GM21825 (cell line): ENCODE measurements at regions not wholly inside any gene's neighbourhood (a gene's known extent, or its start where the extent isn't known, plus 50 kb on each side); places are given as distances from the start of the nearest gene placed in this dataset.
"Not testable (repeated sequence)": the region's sequence is repeated elsewhere in the genome, so short reads cannot be mapped to it uniquely, and the experiment has no call there.

Source experiments
- ATAC-seq: cut with Tn5 transposase; IDR thresholded peaks from one replicate; pipeline ENCODE4 v1.9.1; 2021; ENCODE audit warnings: mild to moderate bottlenecking, moderate library complexity; ENCODE audit not compliant: unreplicated experiment

DNA sequence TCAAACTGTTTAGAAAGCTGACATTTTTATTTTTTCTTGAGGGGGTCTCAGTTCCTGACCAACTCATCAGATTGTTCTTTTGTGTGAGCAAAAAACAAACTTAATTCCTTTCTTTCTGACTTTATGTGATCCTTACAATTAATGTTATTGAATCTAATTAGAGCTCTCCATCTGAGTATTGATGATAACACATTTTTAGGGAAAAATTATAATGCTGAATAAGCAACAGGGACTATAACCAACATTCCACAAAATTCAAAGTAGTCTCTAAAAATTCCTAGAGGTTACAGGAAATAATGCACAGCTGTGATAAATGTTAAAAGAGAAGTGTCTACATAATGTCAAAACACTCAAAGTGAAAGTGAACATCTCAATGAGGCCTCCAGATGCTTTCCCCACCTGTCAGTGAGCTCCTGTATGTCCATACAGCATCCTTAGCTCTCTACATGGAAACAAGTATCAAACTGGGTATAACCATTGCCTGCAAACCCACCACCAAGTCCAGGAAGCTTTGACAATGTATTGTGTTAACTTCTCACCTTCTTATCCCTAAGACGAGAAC is 786.0 kb upstream of the SLC39A10 start:
- ATAC-seq, result no peak

DNA sequence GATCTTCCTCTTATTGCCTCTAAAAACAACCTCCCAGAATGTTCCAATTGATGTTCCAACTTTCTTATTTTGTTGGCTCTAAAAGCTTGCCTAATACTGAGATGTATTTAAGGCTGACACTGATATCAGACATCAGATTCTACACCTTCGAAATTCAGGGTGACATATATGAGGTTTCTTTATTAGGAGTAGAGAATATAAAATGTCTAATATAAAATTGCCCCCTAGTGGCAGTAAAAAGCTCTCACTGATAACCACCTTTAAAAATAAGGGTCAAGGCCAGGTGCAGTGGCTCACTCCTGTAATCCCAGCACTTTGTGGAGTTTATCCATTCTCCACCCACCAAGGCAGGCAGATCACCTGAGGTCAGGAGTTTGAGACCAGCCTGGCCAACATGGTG is 789.7 kb upstream of the SLC39A10 start:
- ATAC-seq, result no peak

- ATAC-seq, result no peak
Measured at GRCh38 chr2:194854941-194855340, 802.1 kb upstream of the SLC39A10 start.

DNA sequence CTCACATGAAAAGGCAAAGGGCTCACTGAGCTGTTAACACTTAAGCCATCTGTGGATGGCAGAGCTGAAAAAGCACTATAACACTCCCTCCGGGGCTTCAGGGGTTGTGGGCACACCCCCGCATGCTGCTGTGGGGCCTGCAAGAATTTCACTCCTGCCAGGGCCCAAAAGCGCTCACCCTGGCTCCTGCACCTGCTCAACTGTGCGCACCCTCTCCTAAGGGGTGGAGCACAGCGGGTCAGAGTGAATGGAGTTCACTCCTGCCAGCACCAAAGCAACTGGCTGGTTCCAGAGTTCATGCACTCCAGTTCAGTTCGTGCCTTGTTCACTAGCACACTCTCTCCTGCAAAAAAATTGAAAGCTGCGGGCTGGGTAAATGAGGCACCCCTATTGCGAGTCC is 814.2 kb upstream of the SLC39A10 start:
- ATAC-seq, result no peak

DNA sequence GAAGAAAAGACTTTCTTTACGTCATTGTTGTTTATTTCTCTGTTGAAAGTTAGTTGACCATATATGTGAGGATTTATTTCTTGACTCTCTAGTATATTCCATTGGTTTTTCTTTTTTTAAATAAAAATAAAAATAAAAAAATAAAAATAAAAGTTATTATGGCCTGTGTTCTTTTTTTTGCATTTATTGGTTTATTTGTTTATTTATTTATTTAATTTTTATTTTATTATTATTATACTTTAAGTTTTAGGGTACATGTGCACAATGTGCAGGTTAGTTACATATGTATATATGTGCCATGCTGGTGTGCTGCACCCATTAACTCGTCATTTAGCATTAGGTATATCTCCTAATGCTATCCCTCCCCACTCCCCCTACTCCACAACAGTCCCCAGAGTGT is 822.7 kb upstream of the SLC39A10 start:
- ATAC-seq, result not testable (repeated sequence)

DNA sequence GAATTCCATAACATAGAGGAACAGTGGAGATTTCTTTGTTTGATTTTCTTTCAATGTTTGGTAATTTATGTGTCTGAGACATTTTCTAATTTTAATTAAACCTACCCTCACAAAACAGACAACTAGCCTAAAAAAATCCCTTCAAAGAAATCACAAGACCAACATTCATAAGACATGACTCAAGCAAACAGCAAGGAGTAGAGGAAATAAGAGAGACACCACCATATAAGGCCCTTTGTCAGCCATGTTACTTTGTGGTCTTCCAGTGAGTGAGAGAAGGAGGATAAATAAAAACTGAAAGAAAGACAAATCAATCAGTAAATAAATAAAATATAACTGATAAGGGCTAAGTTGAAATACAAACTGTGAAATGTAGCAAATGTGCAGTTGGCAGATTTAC is 830.8 kb upstream of the SLC39A10 start:
- no peak for ATAC-seq

DNA sequence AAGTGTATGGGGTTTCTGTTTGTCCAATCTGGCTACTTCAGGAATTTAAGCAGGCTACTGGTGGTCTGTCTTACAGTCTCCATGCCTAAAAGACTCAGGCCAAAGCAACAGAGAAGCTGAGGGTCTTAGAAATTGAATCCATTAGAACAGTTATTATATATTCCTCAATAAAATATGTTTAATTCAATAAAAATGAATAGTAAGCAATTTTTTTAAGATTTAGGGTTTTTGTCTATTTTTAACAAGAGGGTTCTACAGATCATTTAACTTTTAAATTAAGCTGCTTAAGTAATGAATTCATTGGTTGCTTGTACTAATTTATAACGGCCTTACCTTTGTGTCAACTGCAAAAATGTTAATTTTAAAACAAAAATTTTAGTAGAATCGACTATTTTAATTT is 832.6 kb upstream of the SLC39A10 start:
- ATAC-seq, result no peak

DNA sequence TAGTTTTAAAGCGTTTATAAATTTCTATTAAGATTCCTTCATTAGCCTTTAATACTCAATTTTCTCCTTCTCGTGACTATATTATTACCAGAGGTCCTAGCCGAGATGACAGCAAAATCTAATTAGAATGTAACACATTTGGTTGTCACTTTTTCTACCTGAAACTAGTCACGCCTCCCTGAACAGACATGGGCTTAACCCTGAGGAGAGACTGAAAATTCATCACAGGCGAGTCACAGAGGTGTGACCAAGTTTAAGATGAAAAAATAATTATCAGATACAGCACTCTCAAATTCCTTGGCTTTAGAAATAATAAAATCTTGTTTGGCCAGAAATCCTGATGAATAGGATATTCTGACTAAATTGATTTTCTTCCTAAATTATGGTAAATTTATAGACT is 834.4 kb upstream of the SLC39A10 start:
- ATAC-seq, result no peak

- ATAC-seq, result no peak
Measured at GRCh38 chr2:194822097-194822496, 834.9 kb upstream of the SLC39A10 start.

GRCh38 chr2:194819367-194819766 is 837.7 kb upstream of the SLC39A10 start:
- ATAC-seq, result no peak

DNA sequence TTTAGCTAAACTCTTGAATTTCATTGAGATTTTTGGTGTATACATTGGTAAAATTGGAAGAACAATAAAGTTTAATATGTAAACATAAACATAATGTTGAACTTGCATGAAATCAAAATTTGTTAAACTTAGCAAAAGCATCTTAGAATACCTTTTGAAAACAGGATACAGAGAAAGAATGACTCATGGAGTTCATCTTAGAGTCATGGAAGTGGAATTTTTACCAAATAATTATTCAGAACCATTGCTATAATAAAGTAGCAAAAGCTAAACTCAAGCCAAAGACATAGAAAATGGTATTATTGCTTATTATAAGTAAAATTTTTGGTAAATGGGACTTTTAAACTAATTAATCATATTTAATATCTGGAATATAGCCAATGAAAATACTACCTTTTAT is 841.6 kb upstream of the SLC39A10 start:
- ATAC-seq, result no peak

GRCh38 chr2:194802589-194802988 is 854.4 kb upstream of the SLC39A10 start:
- ATAC-seq, result no peak

DNA sequence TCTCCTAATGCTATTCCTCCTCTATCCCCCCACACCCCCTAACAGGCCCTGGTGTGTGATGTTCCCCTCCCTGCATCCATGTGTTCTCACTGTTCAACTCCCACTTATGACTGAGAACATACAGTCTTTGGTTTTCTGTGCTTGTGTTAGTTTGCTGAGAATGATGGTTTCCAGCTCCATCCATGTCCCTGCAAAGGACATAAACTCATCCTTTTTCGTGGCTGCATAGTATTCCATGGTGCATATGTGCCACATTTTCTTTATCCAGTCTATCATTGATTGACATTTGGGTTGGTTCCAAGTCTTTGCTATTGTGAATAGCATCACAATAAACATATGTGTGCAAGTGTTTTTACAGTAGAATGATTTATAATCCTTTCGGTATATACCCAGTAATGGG is 870.0 kb upstream of the SLC39A10 start:
- ATAC-seq, result not testable (repeated sequence)

GRCh38 chr2:194771394-194771793 is 885.6 kb upstream of the SLC39A10 start:
- ATAC-seq, result not testable (repeated sequence)

- no peak for ATAC-seq
Measured at GRCh38 chr2:194769030-194769429, 888.0 kb upstream of the SLC39A10 start.

GRCh38 chr2:194765723-194766122 is 891.3 kb upstream of the SLC39A10 start:
- no peak for ATAC-seq

- ATAC-seq, result no peak
Measured at GRCh38 chr2:194750926-194751325, 906.1 kb upstream of the SLC39A10 start.

DNA sequence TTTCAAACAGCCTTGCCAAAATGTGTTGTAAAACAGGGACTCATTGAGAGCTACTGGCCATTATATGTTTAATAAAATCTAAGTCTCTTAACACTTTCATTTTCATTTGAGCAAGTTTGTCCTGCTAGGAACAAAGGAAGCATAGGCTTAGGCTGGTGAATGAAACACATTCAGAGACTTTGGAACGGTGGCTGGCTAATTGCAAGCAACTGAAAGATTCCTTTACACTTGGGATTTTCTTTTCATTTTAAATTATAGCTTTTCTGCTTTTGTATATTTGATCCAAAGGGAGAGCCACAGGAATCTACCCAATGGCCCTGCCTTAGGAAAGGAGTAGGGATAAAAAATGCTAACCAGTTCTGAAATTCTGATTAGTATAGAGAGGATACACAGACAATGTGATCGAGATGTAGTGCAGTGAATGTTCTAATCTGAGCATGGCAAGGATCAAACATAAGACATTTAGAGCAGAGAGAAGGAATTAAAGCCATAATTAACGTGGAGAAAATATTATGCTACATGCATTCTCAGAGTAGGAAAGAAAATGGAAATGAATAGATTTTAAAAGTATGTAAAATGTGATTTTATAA is 911.4 kb upstream of the SLC39A10 start:
- no peak for ATAC-seq

GRCh38 chr2:194742706-194743105 is 914.3 kb upstream of the SLC39A10 start:
- ATAC-seq, result no peak

DNA sequence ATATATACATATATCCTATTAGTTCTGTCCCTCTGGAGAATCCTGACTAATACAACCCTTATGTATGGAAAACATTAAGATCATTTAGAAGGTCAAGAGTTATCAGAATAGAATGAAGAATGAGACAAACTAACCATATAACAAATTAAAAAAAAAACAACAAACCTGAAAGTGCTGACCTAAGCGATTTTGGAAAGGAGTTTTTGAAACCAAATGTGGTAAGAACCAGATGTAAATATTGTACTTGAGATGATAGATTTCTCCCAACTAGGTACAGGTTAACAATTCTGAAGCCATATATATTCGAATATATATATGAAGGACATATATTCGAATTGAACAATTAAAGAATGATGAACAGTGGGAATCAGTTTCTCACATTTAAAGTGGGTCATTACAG is 917.8 kb upstream of the SLC39A10 start:
- no peak for ATAC-seq

GRCh38 chr2:194735837-194736542 is 921.0 kb upstream of the SLC39A10 start:
- ATAC-seq, result no peak

- ATAC-seq, result no peak
Measured at GRCh38 chr2:194730266-194730665, 926.8 kb upstream of the SLC39A10 start.

DNA sequence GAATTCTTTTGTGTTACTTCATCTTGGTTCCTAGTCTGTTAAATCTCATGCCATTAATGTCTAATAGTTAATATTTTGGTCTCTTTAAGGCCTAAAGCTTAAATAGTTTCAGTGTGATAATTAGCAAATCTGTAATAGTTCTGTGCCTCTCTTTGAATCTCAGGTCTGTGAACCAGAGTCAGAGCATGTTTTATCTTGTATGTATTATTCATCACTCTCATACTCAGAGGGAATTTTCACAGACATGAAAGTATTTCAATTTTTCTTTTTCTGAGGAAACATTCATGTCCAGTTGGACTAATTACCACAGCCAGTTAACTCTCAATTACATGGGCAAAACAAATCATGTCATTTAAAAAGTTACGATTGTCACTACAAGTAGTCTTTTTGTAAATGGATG is 931.9 kb upstream of the SLC39A10 start:
- no peak for ATAC-seq
